ENCODE measurements at regions not wholly inside any gene's neighbourhood (a gene's known extent, or its start where the extent isn't known, plus 50 kb on each side); places are given as distances from the start of the nearest gene placed in this dataset.

DNA sequence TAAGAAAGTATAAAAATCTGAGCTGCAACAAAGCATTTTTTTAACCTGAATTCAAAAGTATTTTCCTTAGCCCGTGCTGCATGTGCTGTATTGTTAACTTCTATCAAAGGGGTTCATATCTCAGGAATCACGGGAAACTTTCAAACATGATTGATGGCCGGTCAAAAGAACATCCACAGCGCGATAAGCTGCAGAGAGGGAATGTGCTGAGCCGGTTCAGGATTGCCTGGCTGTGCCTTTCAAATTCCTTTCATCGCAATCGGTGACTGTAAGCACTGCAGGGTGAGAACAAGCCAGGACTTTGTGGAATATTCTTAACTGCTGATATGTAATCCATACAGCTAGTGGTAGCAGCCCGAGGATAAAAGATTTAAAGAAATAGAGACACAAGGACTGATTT lies 210.9 kb upstream of the NOCT start:
- Histone ChIP-seq H3K23ac (ENCODE audit: low read depth, low read length) (no peak overlapping the region), H2BK20ac (ENCODE audit: low read depth, low read length) (no peak overlapping the region), H2AK5ac (ENCODE audit: low read depth, low read length) (no peak overlapping the region), H3K9me1 (ENCODE audit: insufficient read depth, low read length) (no peaks in the 10 kb centered on the region), H4K5ac (ENCODE audit: low read depth, low read length) (no peak overlapping the region), H4K91ac (ENCODE audit: insufficient read depth, low read depth, low read length) (no peak overlapping the region), H3K4me3 (ENCODE audit: insufficient read depth, low read depth, low read length) (no peak overlapping the region), H2BK15ac (ENCODE audit: low read depth, low read length) (no peak overlapping the region), H3K9ac (ENCODE audit: low read depth, low read length) (no peak overlapping the region), H2BK120ac (ENCODE audit: low read depth, low read length) (no peak overlapping the region), H3K14ac (replicated peaks; ENCODE audit: low read depth, low read length) (no peak overlapping the region), H4K8ac (ENCODE audit: low read depth in 2 of 2, low read length in 2 of 2) (no peak overlapping the region), H3K56ac (ENCODE audit: extremely low read depth, insufficient read depth, low read length) (no peak overlapping the region), H2AFZ (replicated peaks; ENCODE audit: low read length, poor library complexity) (no peak overlapping the region), H3K27ac (ENCODE audit: insufficient read depth, low read length) (no peak overlapping the region), H3K18ac (ENCODE audit: low read depth, low read length) (no peak overlapping the region), H3K36me3 (ENCODE audit: control insufficient read depth, insufficient read depth, low read length) (no peaks in the 10 kb centered on the region), H3K27me3 (ENCODE audit: control insufficient read depth, insufficient read depth, low read length) (peaks cover 42% of the 10 kb centered on the region), H2AK9ac (replicated peaks; ENCODE audit: low read depth, low read length, poor library complexity) (no peak overlapping the region), H2BK5ac (ENCODE audit: low read depth, low read length, poor library complexity, severe bottlenecking) (no peak overlapping the region), H3K79me1 (ENCODE audit: low read depth in 1 of 2, low read length in 2 of 2) (no peaks in the 10 kb centered on the region), H3K4me2 (ENCODE audit: low read depth, low read length) (no peak overlapping the region), H3K9me3 (ENCODE audit: control insufficient read depth, insufficient read depth, low read length) (no peaks in the 10 kb centered on the region), H3K4ac (ENCODE audit: low read depth, low read length) (no peak overlapping the region), H3K4me1 (ENCODE audit: control insufficient read depth, insufficient read depth, low read length) (no peaks in the 10 kb centered on the region), H4K20me1 (ENCODE audit: insufficient read depth, low read length) (no peaks in the 10 kb centered on the region)
- ChIA-PET CTCF (no interaction called here), POLR2A (ENCODE audit: unreplicated experiment) (no interaction called here)
- DNase-seq, result peak; percentile 7
- no TSS peak for BruUV-seq (replicated peaks)
- TF ChIP-seq POLR2A (IDR thresholded peaks at IDR 0.05; ENCODE audit: low read depth, low read length), result no peak
- no peak for TF ChIP-seq NFE2L2 (IDR thresholded peaks at IDR 0.05; ENCODE audit: low read depth, low read length)
- no peak for TF ChIP-seq RCOR1 (IDR thresholded peaks at IDR 0.05; ENCODE audit: insufficient replicate concordance, low read length)
- TF ChIP-seq, protein P1, sequence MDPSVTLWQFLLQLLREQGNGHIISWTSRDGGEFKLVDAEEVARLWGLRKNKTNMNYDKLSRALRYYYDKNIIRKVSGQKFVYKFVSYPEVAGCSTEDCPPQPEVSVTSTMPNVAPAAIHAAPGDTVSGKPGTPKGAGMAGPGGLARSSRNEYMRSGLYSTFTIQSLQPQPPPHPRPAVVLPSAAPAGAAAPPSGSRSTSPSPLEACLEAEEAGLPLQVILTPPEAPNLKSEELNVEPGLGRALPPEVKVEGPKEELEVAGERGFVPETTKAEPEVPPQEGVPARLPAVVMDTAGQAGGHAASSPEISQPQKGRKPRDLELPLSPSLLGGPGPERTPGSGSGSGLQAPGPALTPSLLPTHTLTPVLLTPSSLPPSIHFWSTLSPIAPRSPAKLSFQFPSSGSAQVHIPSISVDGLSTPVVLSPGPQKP (IDR thresholded peaks at IDR 0.05; ENCODE audit: borderline replicate concordance, low read depth, low read length), result no peak
- no peak for TF ChIP-seq MXI1 (IDR thresholded peaks at IDR 0.05; ENCODE audit: borderline replicate concordance, low read depth, low read length)
- TF ChIP-seq, protein P2, sequence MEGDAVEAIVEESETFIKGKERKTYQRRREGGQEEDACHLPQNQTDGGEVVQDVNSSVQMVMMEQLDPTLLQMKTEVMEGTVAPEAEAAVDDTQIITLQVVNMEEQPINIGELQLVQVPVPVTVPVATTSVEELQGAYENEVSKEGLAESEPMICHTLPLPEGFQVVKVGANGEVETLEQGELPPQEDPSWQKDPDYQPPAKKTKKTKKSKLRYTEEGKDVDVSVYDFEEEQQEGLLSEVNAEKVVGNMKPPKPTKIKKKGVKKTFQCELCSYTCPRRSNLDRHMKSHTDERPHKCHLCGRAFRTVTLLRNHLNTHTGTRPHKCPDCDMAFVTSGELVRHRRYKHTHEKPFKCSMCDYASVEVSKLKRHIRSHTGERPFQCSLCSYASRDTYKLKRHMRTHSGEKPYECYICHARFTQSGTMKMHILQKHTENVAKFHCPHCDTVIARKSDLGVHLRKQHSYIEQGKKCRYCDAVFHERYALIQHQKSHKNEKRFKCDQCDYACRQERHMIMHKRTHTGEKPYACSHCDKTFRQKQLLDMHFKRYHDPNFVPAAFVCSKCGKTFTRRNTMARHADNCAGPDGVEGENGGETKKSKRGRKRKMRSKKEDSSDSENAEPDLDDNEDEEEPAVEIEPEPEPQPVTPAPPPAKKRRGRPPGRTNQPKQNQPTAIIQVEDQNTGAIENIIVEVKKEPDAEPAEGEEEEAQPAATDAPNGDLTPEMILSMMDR (conservative IDR thresholded peaks at IDR 0.05; ENCODE audit: low read depth, low read length), result no peak
- no peak for TF ChIP-seq CEBPB (IDR thresholded peaks at IDR 0.05; ENCODE audit: low read depth, low read length)
- no peak for TF ChIP-seq MAFK (IDR thresholded peaks at IDR 0.05; ENCODE audit: low read depth, low read length)
- TF ChIP-seq CHD1 (IDR thresholded peaks at IDR 0.05; ENCODE audit: low read depth, low read length), result no peak
- TF ChIP-seq SMC3 (IDR thresholded peaks at IDR 0.05; ENCODE audit: low read depth, low read length), result no peak
- TF ChIP-seq RFX5 (IDR thresholded peaks at IDR 0.05; ENCODE audit: low read depth, low read length), result no peak
- no peak for TF ChIP-seq BHLHE40 (IDR thresholded peaks at IDR 0.05; ENCODE audit: low read depth, low read length)
- no peak for TF ChIP-seq MAZ (IDR thresholded peaks at IDR 0.05; ENCODE audit: borderline replicate concordance, low read depth, low read length)
- TF ChIP-seq USF2 (IDR thresholded peaks at IDR 0.05; ENCODE audit: low read depth, low read length), result no peak
- TF ChIP-seq RAD21 (IDR thresholded peaks at IDR 0.05; ENCODE audit: low read length), result no peak
- no peak for TF ChIP-seq FOS (IDR thresholded peaks at IDR 0.05; ENCODE audit: low read depth, low read length)
- WGBS, 2 experiments (ENCODE audit: extremely low coverage in 2 of 2, insufficient read length in 1 of 2), result 10% methylated on average over 8 of the region's 9 CpGs; no CpG with 5 or more reads in 1 of the 2 experiments
- in situ Hi-C loops (cut with MboI; ENCODE audit: low sequenced_read_pairs) (no loop called here), dilution Hi-C loops (cut with HindIII; ENCODE audit: low sequenced_read_pairs, unreplicated experiment) (no loop called here), intact Hi-C loops (cut with micrococcal nuclease) (no loop called here)
- ATAC-seq (ENCODE audit: low read depth), result peak; percentile 67
